ENCODE measurements at regions not wholly inside any gene's neighbourhood (a gene's known extent, or its start where the extent isn't known, plus 50 kb on each side); places are given as distances from the start of the nearest gene placed in this dataset.

DNA sequence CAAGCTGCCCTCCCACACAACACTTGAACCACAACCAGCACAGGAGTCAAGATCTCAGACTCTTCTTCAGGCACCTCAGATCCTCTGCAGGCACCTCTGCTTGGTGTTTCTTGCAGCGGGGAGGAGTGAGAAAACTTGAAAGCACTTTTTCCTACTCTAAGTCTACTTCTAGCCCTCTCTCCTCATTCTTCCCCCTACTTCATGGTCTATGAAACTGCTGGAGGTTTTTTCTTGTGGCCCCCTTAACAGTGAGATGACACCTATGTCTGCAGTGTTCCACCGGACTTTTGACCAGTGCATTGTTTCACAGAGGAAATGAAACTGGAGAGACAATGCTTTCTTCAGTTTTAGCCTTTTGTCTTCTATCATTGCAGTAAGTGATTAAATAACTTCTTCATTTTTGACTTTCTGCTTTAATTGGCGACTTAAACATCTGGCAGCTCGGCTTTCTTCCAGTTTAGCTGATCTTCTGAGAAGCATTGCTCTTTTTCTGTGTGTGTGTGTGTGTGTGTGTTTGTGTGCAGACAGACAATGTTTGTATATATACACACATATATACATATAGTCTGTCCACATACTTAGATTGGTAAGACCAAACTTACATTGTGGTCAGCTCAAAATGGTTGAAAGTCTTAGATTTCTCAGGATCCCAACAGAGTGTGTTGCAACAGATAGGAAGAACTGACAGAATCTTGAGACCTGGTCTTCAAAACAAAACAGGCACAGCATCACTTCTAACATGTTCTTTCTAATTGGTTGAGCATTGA is 1474.0 kb upstream of the TMEFF2 start:
- Histone ChIP-seq H4K20me1 (ENCODE audit: control insufficient read depth, insufficient read depth, low read length, poor library complexity, severe bottlenecking) (no peaks in the 10 kb centered on the region), H3K27me3 (replicated peaks in 1 of 4; ENCODE audit: control extremely low read depth in 1 of 4, control insufficient read depth in 3 of 4, insufficient read depth in 4 of 4, low read length in 3 of 4) (no peaks in the 10 kb centered on the region), H3K27ac (ENCODE audit: low read length in 2 of 2) (no peak overlapping the region), H3K4me1 (ENCODE audit: control insufficient read depth in 2 of 2, insufficient read depth in 2 of 2, low read length in 2 of 2) (no peaks in the 10 kb centered on the region), H2AFZ (ENCODE audit: insufficient read depth, low read depth, low read length, poor library complexity, severe bottlenecking) (no peak overlapping the region), H3K9me3 (ENCODE audit: control extremely low read depth in 1 of 3, control insufficient read depth in 2 of 3, insufficient read depth in 1 of 3, low read length in 2 of 3) (no peaks in the 10 kb centered on the region), H3K4me3 (ENCODE audit: control extremely low read depth in 1 of 5, extremely low read depth in 1 of 5, insufficient read depth in 1 of 5, low read depth in 2 of 5, low read length in 4 of 5) (no peak overlapping the region), H3K79me2 (ENCODE audit: control insufficient read depth, insufficient read depth, low read length) (no peaks in the 10 kb centered on the region), H3K4me2 (replicated peaks; ENCODE audit: low read depth, low read length, poor library complexity, severe bottlenecking) (no peak overlapping the region), H3K36me3 (replicated peaks in 1 of 2; ENCODE audit: control extremely low read depth in 1 of 2, control insufficient read depth in 1 of 2, extremely low read depth in 1 of 2, insufficient read depth in 2 of 2, low read length in 1 of 2) (no peaks in the 10 kb centered on the region), H3K9ac (ENCODE audit: low read length) (no peak overlapping the region)
- Mint-ChIP-seq H3K9me3 (ENCODE audit: insufficient read depth) (no peaks in the 10 kb centered on the region), H3K27me3 (no peaks in the 10 kb centered on the region), H3K4me3 (no peak overlapping the region), H3K4me1 (no peaks in the 10 kb centered on the region), H3K27ac (no peak overlapping the region)
- DNase-seq (no peak), ATAC-seq (ENCODE audit: low read depth) (no peak)
- CTCF ChIA-PET = no interaction called here
- intact Hi-C loops (cut with micrococcal nuclease) = no loop called here
- WGBS (ENCODE audit: insufficient coverage) = no CpG with 5 or more reads among the region's 4 CpGs
- TF ChIP-seq EZH2 (IDR thresholded peaks at IDR 0.05; ENCODE audit: borderline replicate concordance, insufficient read depth, low read depth, low read length, poor library complexity, severe bottlenecking) = no peak
- TF ChIP-seq, protein P1, sequence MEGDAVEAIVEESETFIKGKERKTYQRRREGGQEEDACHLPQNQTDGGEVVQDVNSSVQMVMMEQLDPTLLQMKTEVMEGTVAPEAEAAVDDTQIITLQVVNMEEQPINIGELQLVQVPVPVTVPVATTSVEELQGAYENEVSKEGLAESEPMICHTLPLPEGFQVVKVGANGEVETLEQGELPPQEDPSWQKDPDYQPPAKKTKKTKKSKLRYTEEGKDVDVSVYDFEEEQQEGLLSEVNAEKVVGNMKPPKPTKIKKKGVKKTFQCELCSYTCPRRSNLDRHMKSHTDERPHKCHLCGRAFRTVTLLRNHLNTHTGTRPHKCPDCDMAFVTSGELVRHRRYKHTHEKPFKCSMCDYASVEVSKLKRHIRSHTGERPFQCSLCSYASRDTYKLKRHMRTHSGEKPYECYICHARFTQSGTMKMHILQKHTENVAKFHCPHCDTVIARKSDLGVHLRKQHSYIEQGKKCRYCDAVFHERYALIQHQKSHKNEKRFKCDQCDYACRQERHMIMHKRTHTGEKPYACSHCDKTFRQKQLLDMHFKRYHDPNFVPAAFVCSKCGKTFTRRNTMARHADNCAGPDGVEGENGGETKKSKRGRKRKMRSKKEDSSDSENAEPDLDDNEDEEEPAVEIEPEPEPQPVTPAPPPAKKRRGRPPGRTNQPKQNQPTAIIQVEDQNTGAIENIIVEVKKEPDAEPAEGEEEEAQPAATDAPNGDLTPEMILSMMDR (IDR thresholded peaks at IDR 0.05) = no peak
- POLR2A ChIA-PET = no interaction called here

DNA sequence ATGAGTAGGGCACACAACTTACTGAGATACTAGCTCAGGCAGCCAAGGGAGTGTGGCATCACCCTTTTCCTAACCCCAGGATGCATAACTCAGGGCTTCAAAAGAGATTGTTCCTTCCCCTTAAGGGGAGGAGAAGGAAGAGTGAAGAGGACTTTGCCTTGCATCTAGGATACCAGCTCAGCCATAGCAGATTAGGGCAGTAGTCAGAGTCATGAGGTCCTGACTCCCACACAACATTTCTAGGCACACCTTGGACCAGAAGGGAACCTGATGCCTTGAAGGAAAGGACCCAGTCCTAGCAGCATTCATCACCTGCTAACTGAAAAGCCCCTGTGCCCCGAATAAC is 1433.2 kb upstream of the TMEFF2 start:
- no peak for TF ChIP-seq EZH2 (IDR thresholded peaks at IDR 0.05; ENCODE audit: borderline replicate concordance, insufficient read depth, low read depth, low read length, poor library complexity, severe bottlenecking)
- TF ChIP-seq, protein P1 (IDR thresholded peaks at IDR 0.05) = no peak
- Histone ChIP-seq H3K36me3 (replicated peaks in 1 of 2; ENCODE audit: control extremely low read depth in 1 of 2, control insufficient read depth in 1 of 2, extremely low read depth in 1 of 2, insufficient read depth in 2 of 2, low read length in 1 of 2) (no peaks in the 10 kb centered on the region), H3K27me3 (replicated peaks in 1 of 4; ENCODE audit: control extremely low read depth in 1 of 4, control insufficient read depth in 3 of 4, insufficient read depth in 4 of 4, low read length in 3 of 4) (no peaks in the 10 kb centered on the region), H4K20me1 (ENCODE audit: control insufficient read depth, insufficient read depth, low read length, poor library complexity, severe bottlenecking) (no peaks in the 10 kb centered on the region), H3K9me3 (ENCODE audit: control extremely low read depth in 1 of 3, control insufficient read depth in 2 of 3, insufficient read depth in 1 of 3, low read length in 2 of 3) (no peaks in the 10 kb centered on the region), H3K4me3 (ENCODE audit: control extremely low read depth in 1 of 5, extremely low read depth in 1 of 5, insufficient read depth in 1 of 5, low read depth in 2 of 5, low read length in 4 of 5) (no peak overlapping the region), H2AFZ (ENCODE audit: insufficient read depth, low read depth, low read length, poor library complexity, severe bottlenecking) (no peak overlapping the region), H3K4me2 (replicated peaks; ENCODE audit: low read depth, low read length, poor library complexity, severe bottlenecking) (no peak overlapping the region), H3K9ac (ENCODE audit: low read length) (no peak overlapping the region), H3K27ac (ENCODE audit: low read length in 2 of 2) (no peak overlapping the region), H3K79me2 (ENCODE audit: control insufficient read depth, insufficient read depth, low read length) (no peaks in the 10 kb centered on the region), H3K4me1 (ENCODE audit: control insufficient read depth in 2 of 2, insufficient read depth in 2 of 2, low read length in 2 of 2) (no peaks in the 10 kb centered on the region)
- Mint-ChIP-seq H3K4me3 (no peak overlapping the region), H3K4me1 (no peaks in the 10 kb centered on the region), H3K9me3 (ENCODE audit: insufficient read depth) (peaks cover 4% of the 10 kb centered on the region), H3K27ac (no peak overlapping the region), H3K27me3 (no peaks in the 10 kb centered on the region)
- ChIA-PET CTCF (no interaction called here), POLR2A (no interaction called here)
- DNase-seq = no peak
- no peak for ATAC-seq (ENCODE audit: low read depth)
- intact Hi-C loops (cut with micrococcal nuclease) = no loop called here
- WGBS (ENCODE audit: insufficient coverage) = no CpG with 5 or more reads among the region's 1 CpG

All from B cell (primary cell).